Common myeloid progenitor, CD34-positive (primary cell): ENCODE measurements at regions not wholly inside any gene's neighbourhood (a gene's known extent, or its start where the extent isn't known, plus 50 kb on each side); places are given as distances from the start of the nearest gene placed in this dataset.
"Not testable (repeated sequence)": the region's sequence is repeated elsewhere in the genome, so short reads cannot be mapped to it uniquely, and the experiment has no call there.

Experiments used
- CTCF ChIA-PET: fragments of 350-600 bp; sonication (Branson Sonifier 250); formaldehyde crosslinking; loops from one replicate; lab custom pipeline; 2021; ENCODE audit warnings: antibody characterized with exemption; lab: Charles Lee
- POLR2A ChIA-PET: fragments of 350-600 bp; sonication (Branson Sonifier 250); formaldehyde crosslinking; loops from one replicate; lab custom pipeline; 2021; ENCODE audit warnings: antibody characterized with exemption; lab: Charles Lee
- DNase-seq, 3 donors: peaks; one replicate each; pipeline versions ENCODE4 v3.0.0 to v3.0.0-alpha.2; 2013
- H3K27ac ChIP-seq, 2 experiments: 1 replicate in 1 of 2; 2 replicates in 1 of 2; pipeline ENCODE4 v1.7.0; 2013; ENCODE audit warnings: inconsistent platforms in 2 of 2, low read length in 2 of 2, mild to moderate bottlenecking in 2 of 2, low read depth in 1 of 2, moderate library complexity in 1 of 2; ENCODE audit not compliant: severe bottlenecking in 2 of 2, insufficient read depth in 1 of 2, poor library complexity in 1 of 2
- H3K27me3 ChIP-seq, 5 experiments: replicated peaks in 2 of 5; 1 replicate in 3 of 5; 2 replicates in 2 of 5; pipeline versions ENCODE4 v1.6.1 to v1.7.0; 2013; ENCODE audit warnings: low read length in 4 of 5, mild to moderate bottlenecking in 2 of 5, moderate library complexity in 2 of 5, inconsistent platforms in 1 of 5; ENCODE audit not compliant: insufficient read depth in 5 of 5, control insufficient read depth in 4 of 5
- H3K36me3 ChIP-seq, 4 experiments: 1 replicate in 2 of 4; 2 replicates in 2 of 4; pipeline versions ENCODE4 v1.6.1 to v1.7.0; 2013; ENCODE audit warnings: low read length in 3 of 4, control low read depth in 1 of 4, mild to moderate bottlenecking in 1 of 4; ENCODE audit not compliant: control insufficient read depth in 4 of 4, insufficient read depth in 4 of 4
- H3K4me1 ChIP-seq, 4 experiments: 1 replicate in 3 of 4; 2 replicates in 1 of 4; pipeline versions ENCODE4 v1.6.1 to v1.7.1; 2013; ENCODE audit warnings: low read length in 3 of 4, mild to moderate bottlenecking in 3 of 4, control low read depth in 1 of 4, inconsistent platforms in 1 of 4, moderate library complexity in 1 of 4; ENCODE audit not compliant: control insufficient read depth in 4 of 4, insufficient read depth in 4 of 4; ENCODE audit errors: control extremely low read depth in 1 of 4
- H3K4me3 ChIP-seq, 7 experiments: 1 replicate in 4 of 7; 2 replicates in 3 of 7; pipeline versions ENCODE4 v1.5.1 to v1.7.0; 2013; ENCODE audit warnings: mild to moderate bottlenecking in 7 of 7, low read length in 6 of 7, moderate library complexity in 6 of 7, inconsistent platforms in 2 of 7, low read depth in 2 of 7, control low read depth in 1 of 7; ENCODE audit not compliant: insufficient read depth in 4 of 7, control insufficient read depth in 1 of 7; ENCODE audit errors: extremely low read depth in 1 of 7
- H3K9me3 ChIP-seq, 5 experiments: 1 replicate in 4 of 5; 2 replicates in 1 of 5; pipeline versions ENCODE4 v1.6.1 to v1.7.1; 2013; ENCODE audit warnings: low read length in 4 of 5, mild to moderate bottlenecking in 2 of 5, inconsistent platforms in 1 of 5, low read depth in 1 of 5, moderate library complexity in 1 of 5; ENCODE audit not compliant: control insufficient read depth in 4 of 5, insufficient read depth in 2 of 5; ENCODE audit errors: control extremely low read depth in 1 of 5
- WGBS: methylation state at CpG from one replicate; pipeline ENCODE4 v1.1.5; 2013; ENCODE audit not compliant: insufficient coverage; 5-methylcytosine and 5-hydroxymethylcytosine counted together

DNA sequence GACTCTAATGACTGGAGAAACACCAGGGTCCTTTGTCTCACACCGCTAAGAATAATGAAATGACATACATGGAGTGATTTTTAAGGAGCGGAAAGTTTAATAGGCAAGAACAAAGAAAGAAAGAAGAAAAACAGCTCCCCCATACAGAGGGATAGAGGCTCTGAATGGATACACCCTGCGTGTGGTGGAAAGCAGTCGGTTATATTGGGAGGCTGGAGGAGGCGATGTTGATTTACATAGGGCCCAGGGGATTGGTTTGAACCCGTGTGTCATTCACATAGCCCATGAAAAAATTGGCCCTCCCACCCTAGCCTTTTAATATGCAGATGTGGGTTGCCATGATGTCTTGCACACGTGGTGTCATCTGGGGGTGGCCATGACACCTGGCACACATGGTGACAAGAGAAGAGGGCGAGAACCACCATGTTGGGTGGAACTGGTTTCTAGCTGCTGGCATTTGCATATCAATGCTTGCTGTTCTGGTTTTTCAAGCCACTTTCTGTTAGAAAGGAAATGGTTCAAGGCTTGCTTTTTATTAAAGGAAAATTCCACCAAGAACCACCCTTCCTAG is 168.5 kb upstream of the TGIF2LY start:
- H3K27ac ChIP-seq, CTCF ChIA-PET, H3K27me3 ChIP-seq, POLR2A ChIA-PET, H3K4me3 ChIP-seq, H3K36me3 ChIP-seq, DNase-seq, H3K9me3 ChIP-seq, H3K4me1 ChIP-seq: not testable (repeated sequence)
- no CpG with 5 or more reads among the region's 8 CpGs for WGBS
